Progenitor cell of endocrine pancreas (in vitro differentiated cells): ENCODE measurements at regions not wholly inside any gene's neighbourhood (a gene's known extent, or its start where the extent isn't known, plus 50 kb on each side); places are given as distances from the start of the nearest gene placed in this dataset.

Source experiments
- DNase-seq: peaks from one replicate; pipeline ENCODE4 v3.0.0; 2021; ENCODE audit warnings: low spot score; ENCODE audit not compliant: unreplicated experiment
- H3K27ac Mint-ChIP-seq: 2 replicates; pipeline ENCODE4 v1.8.0; 2021; ENCODE audit warnings: mild to moderate bottlenecking, moderate library complexity, mixed read lengths
- H3K27me3 Mint-ChIP-seq: 2 replicates; pipeline ENCODE4 v1.8.0; 2021; ENCODE audit warnings: mixed read lengths
- H3K36me3 Mint-ChIP-seq: 2 replicates; pipeline ENCODE4 v1.8.0; 2022; ENCODE audit warnings: mixed read lengths; ENCODE audit not compliant: insufficient read depth
- H3K4me1 Mint-ChIP-seq: 2 replicates; pipeline ENCODE4 v1.8.0; 2021; ENCODE audit warnings: low read depth, mixed read lengths
- H3K4me3 Mint-ChIP-seq: 2 replicates; pipeline ENCODE4 v1.8.0; 2021; ENCODE audit warnings: low read depth, mild to moderate bottlenecking, moderate library complexity, mixed read lengths
- H3K9me3 Mint-ChIP-seq: 2 replicates; pipeline ENCODE4 v1.8.0; 2021; ENCODE audit warnings: low read depth, mixed read lengths
- TF ChIP-seq, protein P1 (sequence below): fragments of 200-600 bp; sonication (generic); IDR thresholded peaks from one replicate; pipeline ENCODE4 v1.5.0; 2021; ENCODE audit warnings: antibody characterized with exemption, mild to moderate bottlenecking; ENCODE audit not compliant: unreplicated experiment

DNA sequence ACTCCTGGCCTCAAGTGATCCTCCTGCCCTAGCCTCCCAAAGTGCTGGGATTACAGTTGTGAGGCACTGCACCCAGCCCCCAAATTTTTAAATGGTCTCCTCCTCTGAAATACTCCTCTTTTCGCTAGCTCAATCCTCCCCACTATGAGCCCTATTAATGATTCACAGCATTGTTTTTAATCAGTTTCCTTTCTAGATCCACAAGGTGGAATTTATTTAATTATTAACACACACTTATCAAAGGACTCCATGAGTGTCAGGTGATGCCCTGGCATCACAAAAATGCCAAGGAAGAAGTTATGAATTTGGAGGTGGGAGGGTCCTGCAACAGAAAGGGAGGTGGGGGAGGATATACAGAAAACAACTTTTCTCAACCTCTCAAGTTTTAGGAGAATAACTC is 806.5 kb downstream of the PRELID2 start:
- no peaks in the 10 kb centered on the region for H3K27me3 Mint-ChIP-seq
- peaks cover 5% of the 10 kb centered on the region for H3K4me1 Mint-ChIP-seq
- DNase-seq, result no peak
- H3K4me3 Mint-ChIP-seq, result no peak overlapping the region
- H3K27ac Mint-ChIP-seq, result no peak overlapping the region
- TF ChIP-seq, protein P1, sequence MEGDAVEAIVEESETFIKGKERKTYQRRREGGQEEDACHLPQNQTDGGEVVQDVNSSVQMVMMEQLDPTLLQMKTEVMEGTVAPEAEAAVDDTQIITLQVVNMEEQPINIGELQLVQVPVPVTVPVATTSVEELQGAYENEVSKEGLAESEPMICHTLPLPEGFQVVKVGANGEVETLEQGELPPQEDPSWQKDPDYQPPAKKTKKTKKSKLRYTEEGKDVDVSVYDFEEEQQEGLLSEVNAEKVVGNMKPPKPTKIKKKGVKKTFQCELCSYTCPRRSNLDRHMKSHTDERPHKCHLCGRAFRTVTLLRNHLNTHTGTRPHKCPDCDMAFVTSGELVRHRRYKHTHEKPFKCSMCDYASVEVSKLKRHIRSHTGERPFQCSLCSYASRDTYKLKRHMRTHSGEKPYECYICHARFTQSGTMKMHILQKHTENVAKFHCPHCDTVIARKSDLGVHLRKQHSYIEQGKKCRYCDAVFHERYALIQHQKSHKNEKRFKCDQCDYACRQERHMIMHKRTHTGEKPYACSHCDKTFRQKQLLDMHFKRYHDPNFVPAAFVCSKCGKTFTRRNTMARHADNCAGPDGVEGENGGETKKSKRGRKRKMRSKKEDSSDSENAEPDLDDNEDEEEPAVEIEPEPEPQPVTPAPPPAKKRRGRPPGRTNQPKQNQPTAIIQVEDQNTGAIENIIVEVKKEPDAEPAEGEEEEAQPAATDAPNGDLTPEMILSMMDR, result no peak
- H3K36me3 Mint-ChIP-seq, result no peaks in the 10 kb centered on the region
- peaks cover 4% of the 10 kb centered on the region for H3K9me3 Mint-ChIP-seq

DNA sequence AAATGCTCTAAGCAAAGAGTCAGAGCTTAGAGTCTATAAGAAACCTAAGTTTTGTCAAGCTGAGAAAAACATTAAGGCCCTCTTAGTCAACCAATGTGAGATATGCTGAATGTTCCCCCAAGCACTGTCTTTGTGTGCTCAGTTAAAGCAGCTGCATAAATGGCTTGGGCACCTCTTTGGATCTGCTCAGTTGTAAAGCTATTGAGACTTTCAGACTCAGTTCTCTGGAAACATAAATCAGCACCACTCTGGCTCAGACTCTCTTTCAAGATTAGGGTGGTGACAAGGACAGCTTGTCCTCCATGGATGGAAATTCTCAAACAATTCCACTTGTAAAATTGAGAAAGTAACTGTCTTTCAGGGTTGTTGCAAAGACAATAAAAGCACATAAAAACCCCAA is 807.9 kb downstream of the PRELID2 start:
- TF ChIP-seq, protein P1, result no peak
- peaks cover 5% of the 10 kb centered on the region for H3K4me1 Mint-ChIP-seq
- H3K36me3 Mint-ChIP-seq, result no peaks in the 10 kb centered on the region
- no peak overlapping the region for H3K27ac Mint-ChIP-seq
- H3K27me3 Mint-ChIP-seq, result no peaks in the 10 kb centered on the region
- peaks cover 4% of the 10 kb centered on the region for H3K9me3 Mint-ChIP-seq
- no peak overlapping the region for H3K4me3 Mint-ChIP-seq
- DNase-seq, result no peak

DNA sequence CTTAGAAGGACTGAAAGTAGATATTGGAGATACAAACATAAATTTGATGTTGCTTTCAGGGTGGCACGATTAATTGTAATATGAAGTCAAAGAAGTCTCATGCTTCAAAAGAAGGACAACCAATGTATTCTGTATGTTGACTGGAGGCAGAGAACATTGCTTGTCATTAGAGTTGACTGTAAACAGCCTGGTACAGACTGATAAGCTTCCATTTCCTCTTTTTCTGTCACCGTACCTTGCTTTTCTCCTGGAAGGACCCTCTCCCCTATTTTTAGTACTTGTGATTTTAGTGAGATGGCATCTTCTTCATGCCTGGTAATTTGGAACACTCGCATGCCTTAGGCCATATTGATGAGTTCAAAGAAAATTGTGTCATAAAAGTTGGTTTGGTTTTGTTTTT is 809.4 kb downstream of the PRELID2 start:
- no peaks in the 10 kb centered on the region for H3K9me3 Mint-ChIP-seq
- no peak for DNase-seq
- peaks cover 5% of the 10 kb centered on the region for H3K4me1 Mint-ChIP-seq
- H3K27me3 Mint-ChIP-seq, result no peaks in the 10 kb centered on the region
- no peak overlapping the region for H3K27ac Mint-ChIP-seq
- TF ChIP-seq, protein P1, result no peak
- H3K36me3 Mint-ChIP-seq, result no peaks in the 10 kb centered on the region
- H3K4me3 Mint-ChIP-seq, result no peak overlapping the region

DNA sequence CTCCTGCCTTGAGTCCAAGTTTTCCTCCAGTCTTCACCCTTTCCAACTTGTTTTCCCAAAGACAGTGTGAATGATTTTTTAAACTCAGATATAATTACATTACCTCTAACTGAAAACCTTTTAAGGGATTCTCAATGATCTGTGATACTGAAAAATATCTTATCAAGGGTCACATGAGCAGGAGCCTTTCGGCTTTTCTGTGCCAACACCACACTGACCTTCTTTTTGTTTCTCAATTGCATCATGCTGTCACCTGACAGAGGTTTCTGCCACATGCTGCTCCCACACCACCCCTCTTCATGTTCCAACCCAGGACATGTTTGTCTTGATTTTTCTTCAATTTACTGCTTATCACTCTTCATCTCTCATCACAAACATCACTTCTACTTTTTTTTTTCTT is 820.0 kb downstream of the PRELID2 start:
- no peak for DNase-seq
- Mint-ChIP-seq H3K4me1 (no peaks in the 10 kb centered on the region), H3K9me3 (no peaks in the 10 kb centered on the region), H3K4me3 (no peak overlapping the region), H3K27ac (no peak overlapping the region), H3K36me3 (no peaks in the 10 kb centered on the region), H3K27me3 (no peaks in the 10 kb centered on the region)
- TF ChIP-seq, protein P1, result no peak

DNA sequence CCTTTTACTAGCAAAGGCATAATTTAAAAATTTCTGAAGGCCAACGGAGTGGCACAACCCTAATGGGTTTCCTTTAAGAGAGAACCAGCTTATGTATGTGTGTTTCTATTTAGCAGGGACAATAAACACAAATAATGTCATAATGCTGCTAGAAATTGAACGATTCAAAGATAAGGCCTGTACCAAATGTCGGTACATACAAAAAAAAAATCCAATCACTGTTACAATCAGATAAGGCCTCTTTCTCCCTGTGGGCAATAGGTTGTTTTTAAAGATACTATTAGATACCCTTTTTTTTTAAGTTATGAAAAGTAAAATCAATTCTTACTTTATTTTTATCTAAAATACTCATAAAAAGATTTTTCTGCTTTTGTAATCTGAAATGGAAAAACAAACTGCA is 821.0 kb downstream of the PRELID2 start:
- Mint-ChIP-seq H3K4me1 (no peaks in the 10 kb centered on the region), H3K27me3 (no peaks in the 10 kb centered on the region), H3K27ac (no peak overlapping the region), H3K9me3 (no peaks in the 10 kb centered on the region), H3K36me3 (no peaks in the 10 kb centered on the region), H3K4me3 (no peak overlapping the region)
- no peak for DNase-seq
- TF ChIP-seq, protein P1, result no peak
